NCI-H1436 treated with DMSO at 0.1 percent for 48 hours (cell line): ENCODE measurements at regions not wholly inside any gene's neighbourhood (a gene's known extent, or its start where the extent isn't known, plus 50 kb on each side); places are given as distances from the start of the nearest gene placed in this dataset.

Experiments
- DNase-seq: peaks from one replicate; lab custom pipeline; 2025; lab: John Stamatoyannopoulos, UW

- DNase-seq = no peak
These were observed 522.6 kb downstream of the GLRX3 start for GRCh38 chr10:130658687-130659290.

GRCh38 chr10:130659528-130659927 lies 523.3 kb downstream of the GLRX3 start:
- no peak for DNase-seq

GRCh38 chr10:130660266-130660665 lies 524.1 kb downstream of the GLRX3 start:
- no peak for DNase-seq

GRCh38 chr10:130661419-130661818 lies 525.2 kb downstream of the GLRX3 start:
- DNase-seq = no peak

GRCh38 chr10:130662775-130663174 lies 526.6 kb downstream of the GLRX3 start:
- DNase-seq = no peak

GRCh38 chr10:130664526-130664925 lies 528.3 kb downstream of the GLRX3 start:
- no peak for DNase-seq

GRCh38 chr10:130666215-130666614 lies 530.0 kb downstream of the GLRX3 start:
- DNase-seq = no peak

GRCh38 chr10:130686689-130687300 lies 550.6 kb downstream of the GLRX3 start:
- no peak for DNase-seq

GRCh38 chr10:130687566-130687965 lies 551.4 kb downstream of the GLRX3 start:
- DNase-seq = no peak

GRCh38 chr10:130689743-130690626 lies 553.8 kb downstream of the GLRX3 start:
- DNase-seq = no peak

GRCh38 chr10:130691776-130692175 lies 555.6 kb downstream of the GLRX3 start:
- DNase-seq = no peak

- DNase-seq = no peak
These were observed 560.7 kb downstream of the GLRX3 start for GRCh38 chr10:130696870-130697269.

GRCh38 chr10:130707389-130707979 lies 571.3 kb downstream of the GLRX3 start:
- no peak for DNase-seq

GRCh38 chr10:130708465-130709070 lies 572.4 kb downstream of the GLRX3 start:
- DNase-seq = no peak

GRCh38 chr10:130709415-130709814 lies 573.2 kb downstream of the GLRX3 start:
- DNase-seq = no peak

- no peak for DNase-seq
These were observed 574.9 kb downstream of the GLRX3 start for GRCh38 chr10:130711072-130711471.

GRCh38 chr10:130713135-130713534 lies 576.9 kb downstream of the GLRX3 start:
- no peak for DNase-seq

- DNase-seq = no peak
These were observed 577.5 kb downstream of the GLRX3 start for GRCh38 chr10:130713731-130714130.

GRCh38 chr10:130714742-130715467 lies 578.7 kb downstream of the GLRX3 start:
- DNase-seq = no peak

GRCh38 chr10:130715686-130716670 lies 579.8 kb downstream of the GLRX3 start:
- DNase-seq = no peak
